ENCODE measurements at regions not wholly inside any gene's neighbourhood (a gene's known extent, or its start where the extent isn't known, plus 50 kb on each side); places are given as distances from the start of the nearest gene placed in this dataset.

- H3K4me3 ChIP-seq (replicated peaks; ENCODE audit: low read depth, low read length): no peak overlapping the region
- DNase-seq (ENCODE audit: extremely low read depth, low read depth): no peak
- TF ChIP-seq CTCF (IDR thresholded peaks at IDR 0.05; ENCODE audit: low read depth, low read length, missing control alignments): no peak
Measured at GRCh38 chr3:197425485-197426120, 127.2 kb upstream of the DLG1 start.

GRCh38 chr3:197424674-197425484, 126.5 kb upstream of the DLG1 start:
- H3K4me3 ChIP-seq (replicated peaks; ENCODE audit: low read depth, low read length): no peak overlapping the region
- DNase-seq (ENCODE audit: extremely low read depth, low read depth): no peak
- no peak for TF ChIP-seq CTCF (IDR thresholded peaks at IDR 0.05; ENCODE audit: low read depth, low read length, missing control alignments)

- no peak for TF ChIP-seq CTCF (IDR thresholded peaks at IDR 0.05; ENCODE audit: low read depth, low read length, missing control alignments)
- H3K4me3 ChIP-seq (replicated peaks; ENCODE audit: low read depth, low read length): no peak overlapping the region
- DNase-seq (ENCODE audit: extremely low read depth, low read depth): no peak
Measured at GRCh38 chr3:197424266-197424665, 125.9 kb upstream of the DLG1 start.

- no peak for TF ChIP-seq CTCF (IDR thresholded peaks at IDR 0.05; ENCODE audit: low read depth, low read length, missing control alignments)
- H3K4me3 ChIP-seq (replicated peaks; ENCODE audit: low read depth, low read length): no peak overlapping the region
Measured at GRCh38 chr3:197423376-197423775, 125.0 kb upstream of the DLG1 start.

GRCh38 chr3:197422506-197422905, 124.1 kb upstream of the DLG1 start:
- no peak overlapping the region for H3K4me3 ChIP-seq (replicated peaks; ENCODE audit: low read depth, low read length)
- TF ChIP-seq CTCF (IDR thresholded peaks at IDR 0.05; ENCODE audit: low read depth, low read length, missing control alignments): no peak
- DNase-seq (ENCODE audit: extremely low read depth, low read depth): no peak

More at GRCh38 chr3:197423376-197423775, 125.0 kb upstream of the DLG1 start:
- DNase-seq (ENCODE audit: extremely low read depth, low read depth): no peak

GRCh38 chr3:197421021-197421420, 122.6 kb upstream of the DLG1 start:
- TF ChIP-seq CTCF (IDR thresholded peaks at IDR 0.05; ENCODE audit: low read depth, low read length, missing control alignments): no peak
- DNase-seq (ENCODE audit: extremely low read depth, low read depth): no peak
- no peak overlapping the region for H3K4me3 ChIP-seq (replicated peaks; ENCODE audit: low read depth, low read length)

Data from HFF-Myc (cell line).